ENCODE measurements at regions not wholly inside any gene's neighbourhood (a gene's known extent, or its start where the extent isn't known, plus 50 kb on each side); places are given as distances from the start of the nearest gene placed in this dataset.

- no peaks in the 10 kb centered on the region for H3K4me1 ChIP-seq (ENCODE audit: insufficient read depth, low read length)
- no peaks in the 10 kb centered on the region for H3K27me3 ChIP-seq (ENCODE audit: control insufficient read depth in 1 of 2, insufficient read depth in 2 of 2, low read length in 2 of 2)
- H3K27ac ChIP-seq (ENCODE audit: low read depth, low read length), result no peak overlapping the region
- no peaks in the 10 kb centered on the region for H3K36me3 ChIP-seq (ENCODE audit: insufficient read depth, low read length)
- no peak overlapping the region for H3K4me3 ChIP-seq (ENCODE audit: low read depth in 1 of 2, low read length in 2 of 2)
- no peak overlapping the region for H3K9ac ChIP-seq (ENCODE audit: low read length)
- H3K9me3 ChIP-seq (ENCODE audit: low read length), result no peaks in the 10 kb centered on the region
Observed at GRCh38 chr3:194844046-194844445, 158.4 kb downstream of the FAM43A start.

DNA sequence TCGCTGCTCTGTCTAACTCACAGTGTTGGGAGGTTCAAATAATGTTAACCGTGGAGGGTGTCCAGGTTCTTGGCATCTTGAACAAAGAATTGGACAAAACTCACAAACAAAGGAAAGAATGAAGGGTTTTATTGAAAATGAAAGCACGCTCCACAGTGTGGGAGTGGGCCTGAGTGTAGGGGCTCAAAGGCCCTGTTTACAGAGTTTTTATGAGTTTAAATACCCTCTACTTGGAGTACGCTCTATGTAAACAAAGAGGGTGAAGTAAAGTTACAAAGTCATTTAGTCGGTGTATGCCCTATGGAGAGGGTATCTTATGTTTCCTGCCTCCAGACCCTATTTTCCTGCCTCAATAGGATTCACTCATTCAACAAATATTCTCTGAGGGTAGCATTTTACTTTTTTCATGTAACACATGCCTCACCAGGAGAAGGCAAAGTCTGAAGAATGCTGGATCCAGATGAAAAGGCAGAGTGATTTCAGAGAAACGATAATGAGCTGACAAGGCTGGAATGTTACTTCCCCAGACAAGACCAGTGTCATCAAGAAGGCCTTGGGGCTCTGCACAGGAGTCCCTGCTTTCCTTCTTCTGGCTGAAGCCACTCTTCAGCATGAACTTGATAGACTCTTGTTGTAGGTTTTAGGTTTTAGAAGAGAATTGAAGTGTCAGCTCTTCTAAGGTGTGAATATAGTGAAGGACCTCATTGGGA is 163.6 kb downstream of the FAM43A start:
- Histone ChIP-seq H3K4me3 (ENCODE audit: low read depth in 1 of 2, low read length in 2 of 2) (no peak overlapping the region), H3K4me1 (ENCODE audit: insufficient read depth, low read length) (no peaks in the 10 kb centered on the region), H3K9ac (ENCODE audit: low read length) (no peak overlapping the region), H3K9me3 (ENCODE audit: low read length) (no peaks in the 10 kb centered on the region), H3K27me3 (ENCODE audit: control insufficient read depth in 1 of 2, insufficient read depth in 2 of 2, low read length in 2 of 2) (no peaks in the 10 kb centered on the region), H3K27ac (ENCODE audit: low read depth, low read length) (no peak overlapping the region), H3K36me3 (ENCODE audit: insufficient read depth, low read length) (no peaks in the 10 kb centered on the region)

- Histone ChIP-seq H3K27ac (ENCODE audit: low read depth, low read length) (no peak overlapping the region), H3K9ac (ENCODE audit: low read length) (no peak overlapping the region), H3K4me1 (ENCODE audit: insufficient read depth, low read length) (no peaks in the 10 kb centered on the region), H3K27me3 (ENCODE audit: control insufficient read depth in 1 of 2, insufficient read depth in 2 of 2, low read length in 2 of 2) (no peaks in the 10 kb centered on the region), H3K36me3 (ENCODE audit: insufficient read depth, low read length) (no peaks in the 10 kb centered on the region), H3K9me3 (ENCODE audit: low read length) (no peaks in the 10 kb centered on the region), H3K4me3 (ENCODE audit: low read depth in 1 of 2, low read length in 2 of 2) (no peak overlapping the region)
Observed at GRCh38 chr3:194851254-194851653, 165.6 kb downstream of the FAM43A start.

- no peaks in the 10 kb centered on the region for H3K27me3 ChIP-seq (ENCODE audit: control insufficient read depth in 1 of 2, insufficient read depth in 2 of 2, low read length in 2 of 2)
- H3K4me3 ChIP-seq (ENCODE audit: low read depth in 1 of 2, low read length in 2 of 2), result no peak overlapping the region
- H3K4me1 ChIP-seq (ENCODE audit: insufficient read depth, low read length), result no peaks in the 10 kb centered on the region
- H3K9ac ChIP-seq (ENCODE audit: low read length), result no peak overlapping the region
- no peaks in the 10 kb centered on the region for H3K9me3 ChIP-seq (ENCODE audit: low read length)
- H3K27ac ChIP-seq (ENCODE audit: low read depth, low read length), result no peak overlapping the region
- no peaks in the 10 kb centered on the region for H3K36me3 ChIP-seq (ENCODE audit: insufficient read depth, low read length)
Observed at GRCh38 chr3:194851941-194852340, 166.3 kb downstream of the FAM43A start.

GRCh38 chr3:194852345-194852744 is 166.7 kb downstream of the FAM43A start:
- H3K4me3 ChIP-seq (ENCODE audit: low read depth in 1 of 2, low read length in 2 of 2), result no peak overlapping the region
- no peak overlapping the region for H3K27ac ChIP-seq (ENCODE audit: low read depth, low read length)
- H3K9ac ChIP-seq (ENCODE audit: low read length), result no peak overlapping the region
- H3K9me3 ChIP-seq (ENCODE audit: low read length), result no peaks in the 10 kb centered on the region
- no peaks in the 10 kb centered on the region for H3K4me1 ChIP-seq (ENCODE audit: insufficient read depth, low read length)
- H3K27me3 ChIP-seq (ENCODE audit: control insufficient read depth in 1 of 2, insufficient read depth in 2 of 2, low read length in 2 of 2), result no peaks in the 10 kb centered on the region
- no peaks in the 10 kb centered on the region for H3K36me3 ChIP-seq (ENCODE audit: insufficient read depth, low read length)

- H3K27me3 ChIP-seq (ENCODE audit: control insufficient read depth in 1 of 2, insufficient read depth in 2 of 2, low read length in 2 of 2), result no peaks in the 10 kb centered on the region
- H3K36me3 ChIP-seq (ENCODE audit: insufficient read depth, low read length), result no peaks in the 10 kb centered on the region
- H3K4me1 ChIP-seq (ENCODE audit: insufficient read depth, low read length), result no peaks in the 10 kb centered on the region
- no peak overlapping the region for H3K27ac ChIP-seq (ENCODE audit: low read depth, low read length)
- no peak overlapping the region for H3K9ac ChIP-seq (ENCODE audit: low read length)
- H3K4me3 ChIP-seq (ENCODE audit: low read depth in 1 of 2, low read length in 2 of 2), result no peak overlapping the region
- H3K9me3 ChIP-seq (ENCODE audit: low read length), result no peaks in the 10 kb centered on the region
Observed at GRCh38 chr3:194852831-194853508, 167.3 kb downstream of the FAM43A start.

DNA sequence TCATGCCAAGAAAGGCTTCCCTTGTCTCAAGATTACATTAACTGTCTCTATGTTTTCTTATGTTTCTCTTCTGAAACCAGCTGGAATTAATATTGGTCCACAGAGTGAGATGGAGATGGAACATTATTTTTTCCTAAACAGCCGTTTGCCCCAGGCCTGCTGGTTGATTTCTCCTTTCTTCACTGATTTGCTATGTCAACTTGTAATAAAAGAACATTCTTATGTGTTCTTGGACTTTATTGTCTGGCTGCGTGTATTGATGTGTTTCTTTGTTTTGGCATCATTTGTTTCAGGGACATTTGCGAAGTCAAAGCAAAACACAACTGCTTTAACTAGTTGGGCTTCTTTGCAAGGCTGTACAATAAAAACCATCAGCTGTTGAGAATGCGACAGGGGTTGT is 168.5 kb downstream of the FAM43A start:
- no peaks in the 10 kb centered on the region for H3K4me1 ChIP-seq (ENCODE audit: insufficient read depth, low read length)
- H3K36me3 ChIP-seq (ENCODE audit: insufficient read depth, low read length), result no peaks in the 10 kb centered on the region
- H3K4me3 ChIP-seq (ENCODE audit: low read depth in 1 of 2, low read length in 2 of 2), result no peak overlapping the region
- H3K27me3 ChIP-seq (ENCODE audit: control insufficient read depth in 1 of 2, insufficient read depth in 2 of 2, low read length in 2 of 2), result no peaks in the 10 kb centered on the region
- H3K9me3 ChIP-seq (ENCODE audit: low read length), result no peaks in the 10 kb centered on the region
- no peak overlapping the region for H3K27ac ChIP-seq (ENCODE audit: low read depth, low read length)
- H3K9ac ChIP-seq (ENCODE audit: low read length), result no peak overlapping the region

GRCh38 chr3:194854659-194855390 is 169.1 kb downstream of the FAM43A start:
- Histone ChIP-seq H3K9me3 (ENCODE audit: low read length) (no peaks in the 10 kb centered on the region), H3K36me3 (ENCODE audit: insufficient read depth, low read length) (no peaks in the 10 kb centered on the region), H3K9ac (ENCODE audit: low read length) (no peak overlapping the region), H3K27me3 (ENCODE audit: control insufficient read depth in 1 of 2, insufficient read depth in 2 of 2, low read length in 2 of 2) (no peaks in the 10 kb centered on the region), H3K4me3 (ENCODE audit: low read depth in 1 of 2, low read length in 2 of 2) (no peak overlapping the region), H3K4me1 (ENCODE audit: insufficient read depth, low read length) (no peaks in the 10 kb centered on the region), H3K27ac (ENCODE audit: low read depth, low read length) (no peak overlapping the region)

GRCh38 chr3:194856296-194856695 is 170.6 kb downstream of the FAM43A start:
- Histone ChIP-seq H3K27ac (ENCODE audit: low read depth, low read length) (no peak overlapping the region), H3K4me1 (ENCODE audit: insufficient read depth, low read length) (no peaks in the 10 kb centered on the region), H3K9ac (ENCODE audit: low read length) (no peak overlapping the region), H3K4me3 (ENCODE audit: low read depth in 1 of 2, low read length in 2 of 2) (no peak overlapping the region), H3K9me3 (ENCODE audit: low read length) (no peaks in the 10 kb centered on the region), H3K36me3 (ENCODE audit: insufficient read depth, low read length) (no peaks in the 10 kb centered on the region), H3K27me3 (ENCODE audit: control insufficient read depth in 1 of 2, insufficient read depth in 2 of 2, low read length in 2 of 2) (no peaks in the 10 kb centered on the region)

DNA sequence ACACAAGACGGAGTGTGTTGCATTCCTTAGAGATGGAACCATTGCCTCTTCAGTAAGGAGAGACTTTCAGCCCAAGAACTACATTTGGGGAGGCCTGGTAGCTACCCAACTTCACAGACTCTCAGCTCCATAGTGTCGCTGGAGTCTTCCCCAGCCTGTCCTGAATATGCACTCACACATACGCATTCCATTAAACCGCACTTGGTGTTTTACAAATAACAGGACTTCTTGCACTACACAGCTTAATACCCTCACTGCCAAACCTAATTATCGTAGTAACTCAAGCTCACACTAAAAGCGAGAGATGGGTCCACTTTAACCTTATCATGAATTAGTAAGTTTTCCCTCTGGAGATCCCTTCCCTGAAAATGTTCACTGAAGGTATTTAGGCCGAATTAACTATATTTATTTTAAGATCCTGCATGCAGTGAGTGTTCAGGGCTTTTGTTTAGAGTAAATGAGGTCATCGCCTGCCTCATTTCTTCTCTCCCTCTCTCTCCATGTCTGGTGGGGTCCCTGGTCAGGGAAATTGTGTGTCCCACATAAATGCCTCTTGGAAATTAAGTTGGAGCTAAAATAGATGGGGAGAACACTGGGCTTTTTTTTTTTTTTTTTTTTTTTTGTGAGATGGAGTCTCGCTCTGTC is 171.9 kb downstream of the FAM43A start:
- Histone ChIP-seq H3K36me3 (ENCODE audit: insufficient read depth, low read length) (no peaks in the 10 kb centered on the region), H3K9me3 (ENCODE audit: low read length) (no peaks in the 10 kb centered on the region), H3K9ac (ENCODE audit: low read length) (no peak overlapping the region), H3K4me3 (ENCODE audit: low read depth in 1 of 2, low read length in 2 of 2) (no peak overlapping the region), H3K4me1 (ENCODE audit: insufficient read depth, low read length) (no peaks in the 10 kb centered on the region), H3K27me3 (ENCODE audit: control insufficient read depth in 1 of 2, insufficient read depth in 2 of 2, low read length in 2 of 2) (no peaks in the 10 kb centered on the region), H3K27ac (ENCODE audit: low read depth, low read length) (no peak overlapping the region)

- Histone ChIP-seq H3K27ac (ENCODE audit: low read depth, low read length) (no peak overlapping the region), H3K27me3 (ENCODE audit: control insufficient read depth in 1 of 2, insufficient read depth in 2 of 2, low read length in 2 of 2) (no peaks in the 10 kb centered on the region), H3K36me3 (ENCODE audit: insufficient read depth, low read length) (no peaks in the 10 kb centered on the region), H3K4me3 (ENCODE audit: low read depth in 1 of 2, low read length in 2 of 2) (no peak overlapping the region), H3K9ac (ENCODE audit: low read length) (no peak overlapping the region), H3K9me3 (ENCODE audit: low read length) (no peaks in the 10 kb centered on the region), H3K4me1 (ENCODE audit: insufficient read depth, low read length) (no peaks in the 10 kb centered on the region)
Observed at GRCh38 chr3:194858382-194858781, 172.7 kb downstream of the FAM43A start.

All from muscle layer of colon (tissue), 2 donors.